ENCODE measurements at regions not wholly inside any gene's neighbourhood (a gene's known extent, or its start where the extent isn't known, plus 50 kb on each side); places are given as distances from the start of the nearest gene placed in this dataset.

GRCh38 chr13:57918086-57918485 is 286.5 kb downstream of the PCDH17 start:
- DNase-seq, result no peak

GRCh38 chr13:57918913-57919312 is 287.4 kb downstream of the PCDH17 start:
- no peak for DNase-seq

GRCh38 chr13:57925250-57925649 is 293.7 kb downstream of the PCDH17 start:
- no peak for DNase-seq

- no peak for DNase-seq
These were observed 294.2 kb downstream of the PCDH17 start for GRCh38 chr13:57925751-57926150.

GRCh38 chr13:57932061-57932460 is 300.5 kb downstream of the PCDH17 start:
- no peak for DNase-seq

- DNase-seq, result no peak
These were observed 302.1 kb downstream of the PCDH17 start for GRCh38 chr13:57933606-57934005.

GRCh38 chr13:57935965-57936364 is 304.4 kb downstream of the PCDH17 start:
- DNase-seq, result no peak

GRCh38 chr13:57946361-57946760 is 314.8 kb downstream of the PCDH17 start:
- no peak for DNase-seq

- no peak for DNase-seq
These were observed 317.3 kb downstream of the PCDH17 start for GRCh38 chr13:57948884-57949283.

GRCh38 chr13:57969951-57970350 is 338.4 kb downstream of the PCDH17 start:
- no peak for DNase-seq

GRCh38 chr13:57970404-57970803 is 338.9 kb downstream of the PCDH17 start:
- DNase-seq, result no peak

- no peak for DNase-seq
These were observed 351.2 kb downstream of the PCDH17 start for GRCh38 chr13:57982782-57983181.

- DNase-seq, result no peak
These were observed 356.7 kb downstream of the PCDH17 start for GRCh38 chr13:57988276-57988675.

GRCh38 chr13:57991041-57991440 is 359.5 kb downstream of the PCDH17 start:
- DNase-seq, result no peak

- DNase-seq, result no peak
These were observed 360.9 kb downstream of the PCDH17 start for GRCh38 chr13:57992416-57992815.

- DNase-seq, result no peak
These were observed 365.2 kb downstream of the PCDH17 start for GRCh38 chr13:57996717-57997116.

GRCh38 chr13:58004751-58005150 is 373.2 kb downstream of the PCDH17 start:
- DNase-seq, result no peak

- DNase-seq, result no peak
These were observed 386.5 kb downstream of the PCDH17 start for GRCh38 chr13:58018020-58018419.

- DNase-seq, result no peak
These were observed 387.3 kb downstream of the PCDH17 start for GRCh38 chr13:58018865-58019264.

- no peak for DNase-seq
These were observed 392.6 kb downstream of the PCDH17 start for GRCh38 chr13:58024103-58024502.

GRCh38 chr13:58025821-58026220 is 394.3 kb downstream of the PCDH17 start:
- DNase-seq, result no peak

- no peak for DNase-seq
These were observed 401.3 kb downstream of the PCDH17 start for GRCh38 chr13:58032676-58033460.

- DNase-seq, result no peak
These were observed 412.4 kb downstream of the PCDH17 start for GRCh38 chr13:58043971-58044370.

GRCh38 chr13:58048670-58049069 is 417.1 kb downstream of the PCDH17 start:
- no peak for DNase-seq

- DNase-seq, result no peak
These were observed 419.9 kb downstream of the PCDH17 start for GRCh38 chr13:58051396-58051795.

All from stimulated activated naive CD4-positive, alpha-beta T cell treated with Interleukin-2 at 50 U/mL for 16 hours (primary cell).